ENCODE measurements at regions not wholly inside any gene's neighbourhood (a gene's known extent, or its start where the extent isn't known, plus 50 kb on each side); places are given as distances from the start of the nearest gene placed in this dataset.

GRCh38 chr2:9756692-9757250 is 86.5 kb upstream of the TAF1B start:
- no peak for DNase-seq (ENCODE audit: low read depth)

DNA sequence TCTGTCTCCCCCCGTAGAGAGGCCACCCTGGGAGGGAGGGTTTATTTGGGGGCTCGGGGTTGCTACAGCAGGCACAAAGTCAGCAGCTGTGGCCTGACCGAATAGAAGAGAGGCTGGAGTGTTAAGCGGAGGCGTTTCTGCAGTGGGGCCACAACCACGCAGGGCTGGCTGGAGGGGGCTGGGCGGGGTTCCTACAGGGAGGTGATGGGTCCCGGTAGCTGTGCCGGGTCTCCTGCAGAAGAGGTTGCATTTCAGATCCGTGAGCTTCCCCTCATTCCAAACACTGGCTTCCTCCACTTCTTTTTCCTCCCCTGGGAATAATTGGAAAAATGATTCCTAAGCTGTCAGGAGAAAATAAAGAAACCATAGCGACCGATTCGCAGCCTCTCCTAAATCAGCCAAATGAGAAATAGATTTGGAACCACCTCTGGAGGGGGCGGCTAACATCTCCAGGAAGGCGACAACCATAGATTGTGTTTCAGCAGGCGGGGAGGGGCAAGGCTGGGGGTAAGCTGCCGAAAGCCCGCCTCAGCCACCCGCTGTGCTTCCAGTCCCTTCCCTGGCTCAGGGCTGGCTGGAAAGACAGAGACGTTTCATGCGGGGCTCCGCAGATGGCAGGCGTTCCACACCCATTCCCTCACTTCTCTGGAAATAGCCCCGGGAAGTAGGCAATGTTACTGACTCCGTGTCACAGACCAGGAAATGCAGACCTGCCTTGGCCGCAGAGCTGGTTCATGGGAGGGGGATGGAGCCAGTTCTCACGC is 85.6 kb upstream of the TAF1B start:
- DNase-seq (ENCODE audit: low read depth), result peak; percentile 75

- no peak for DNase-seq (ENCODE audit: low read depth)
Observed at GRCh38 chr2:9758741-9759140, 84.5 kb upstream of the TAF1B start.

- no peak for DNase-seq (ENCODE audit: low read depth)
Observed at GRCh38 chr2:9760069-9760901, 83.0 kb upstream of the TAF1B start.

DNA sequence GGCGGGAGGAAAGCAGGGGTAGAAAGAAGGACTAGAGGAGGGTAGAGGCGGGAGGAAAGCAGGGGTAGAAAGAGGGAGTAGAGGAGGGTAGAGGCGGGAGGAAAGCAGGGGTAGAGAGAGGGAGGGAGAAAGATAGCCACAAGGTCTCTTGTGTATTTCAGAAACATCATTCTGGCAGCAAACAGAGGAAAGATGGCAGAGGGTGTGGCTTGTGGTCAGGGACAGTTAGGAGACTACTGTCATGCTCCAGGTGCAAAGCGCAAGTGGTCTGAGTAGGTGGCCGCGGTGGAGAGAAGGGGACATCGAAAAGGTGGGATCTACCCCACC is 82.4 kb upstream of the TAF1B start:
- no peak for DNase-seq (ENCODE audit: low read depth)

DNA sequence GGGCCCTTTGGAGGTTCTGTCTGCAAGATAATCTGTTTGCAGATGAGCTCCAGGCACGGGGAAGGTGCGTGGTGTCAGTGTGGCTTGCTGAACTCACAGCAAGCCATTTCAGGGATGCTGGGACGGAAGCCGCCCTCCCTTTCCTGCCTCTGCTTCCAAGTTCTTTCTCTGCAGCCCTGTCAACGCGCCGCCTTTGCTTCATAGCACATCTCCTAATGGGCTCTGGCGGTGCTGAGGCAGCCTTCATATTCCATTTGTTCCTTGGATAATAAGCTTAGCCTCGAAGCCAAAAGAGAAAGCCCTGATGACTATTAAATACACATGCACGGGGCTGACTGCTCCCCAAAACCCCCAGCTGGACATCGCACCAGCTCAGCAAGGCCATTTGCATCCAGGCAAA is 81.7 kb upstream of the TAF1B start:
- DNase-seq (ENCODE audit: low read depth), result no peak

DNA sequence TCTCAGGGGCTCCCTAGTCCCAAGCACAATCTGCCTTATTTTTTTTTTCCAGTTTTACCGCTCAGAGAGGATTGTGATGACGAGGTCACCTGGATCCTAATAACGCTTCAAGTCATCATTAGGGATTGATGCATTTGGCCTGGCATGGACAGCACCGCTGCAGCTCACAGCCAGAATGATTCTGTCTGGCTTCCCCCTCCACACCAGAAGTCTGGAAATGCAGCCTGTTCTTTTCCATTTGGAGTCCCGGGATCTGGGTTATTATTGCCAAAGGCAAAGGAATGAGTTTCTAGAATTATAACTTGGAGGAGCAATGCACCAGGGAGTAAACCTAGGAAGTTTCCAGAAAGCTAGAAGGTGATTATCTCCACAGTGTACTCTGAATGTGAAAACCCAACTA is 81.1 kb upstream of the TAF1B start:
- no peak for DNase-seq (ENCODE audit: low read depth)

- DNase-seq (ENCODE audit: low read depth), result no peak
Observed at GRCh38 chr2:9762941-9763340, 80.3 kb upstream of the TAF1B start.

DNA sequence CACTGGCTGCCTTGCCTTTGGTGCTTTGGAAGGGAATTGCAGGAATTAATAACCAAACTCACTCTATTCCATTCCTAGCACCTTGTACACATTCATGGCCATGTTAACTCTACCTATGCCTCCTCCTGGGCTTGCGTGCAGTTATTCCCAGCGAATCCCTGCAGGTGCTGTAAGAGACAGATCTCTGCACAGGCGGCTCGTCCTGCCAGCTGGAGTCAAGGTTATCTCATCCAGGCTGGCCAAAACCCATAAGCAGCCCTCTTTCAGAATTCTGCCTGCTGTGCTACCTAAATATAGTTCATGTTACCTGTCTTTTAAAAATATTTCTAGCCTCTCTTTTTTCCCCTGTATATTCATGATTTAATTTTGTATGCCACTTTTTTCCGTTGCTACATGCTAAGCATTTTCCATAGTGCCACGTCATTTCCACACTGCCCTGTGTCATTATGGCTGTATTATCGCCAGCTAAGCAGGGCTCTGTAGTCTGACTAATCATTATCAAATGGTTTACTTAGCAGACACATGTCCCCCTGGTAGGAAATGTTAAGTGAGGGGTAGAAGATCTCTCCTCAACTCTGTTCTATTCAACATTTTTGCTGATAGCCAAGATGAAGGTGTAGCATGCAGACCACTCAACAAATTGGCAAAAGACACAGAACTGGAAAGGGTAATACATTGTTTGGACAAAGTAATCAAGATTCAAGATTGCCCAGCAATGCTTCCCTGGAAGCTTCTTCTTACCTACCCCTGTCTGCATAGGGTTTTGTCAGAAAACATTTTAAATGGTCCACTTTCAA is 79.7 kb upstream of the TAF1B start:
- DNase-seq (ENCODE audit: low read depth), result peak; percentile 44

DNA sequence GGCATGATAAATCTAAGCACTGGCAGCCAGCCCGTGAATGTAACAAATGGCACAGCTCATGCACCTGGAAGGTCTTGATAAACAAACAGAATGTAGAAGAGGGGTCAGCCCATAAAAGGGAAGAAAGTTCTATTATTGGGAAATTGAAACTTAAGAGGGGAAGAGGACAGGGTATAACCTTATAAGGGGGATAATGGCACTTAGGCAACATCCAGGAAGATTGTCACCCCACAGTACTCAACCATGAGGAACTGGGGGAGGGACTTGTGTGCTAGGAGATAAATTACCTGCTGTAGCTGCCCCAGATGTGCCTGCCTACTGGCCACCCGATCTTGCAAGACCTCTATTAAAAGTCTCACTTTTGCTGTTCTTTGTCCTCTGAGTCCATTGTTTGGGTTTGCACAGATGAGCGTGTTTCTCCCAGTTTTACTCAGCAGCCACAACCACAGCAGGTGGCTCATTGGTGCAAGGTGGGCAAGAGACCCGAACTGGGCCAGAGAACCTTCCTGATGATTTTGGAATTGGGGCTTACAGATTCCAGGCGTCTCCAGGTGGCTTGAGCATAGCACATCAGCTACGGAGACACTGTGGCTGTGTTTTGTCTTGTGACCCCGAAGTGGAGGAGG is 79.0 kb upstream of the TAF1B start:
- DNase-seq (ENCODE audit: low read depth), result no peak

DNA sequence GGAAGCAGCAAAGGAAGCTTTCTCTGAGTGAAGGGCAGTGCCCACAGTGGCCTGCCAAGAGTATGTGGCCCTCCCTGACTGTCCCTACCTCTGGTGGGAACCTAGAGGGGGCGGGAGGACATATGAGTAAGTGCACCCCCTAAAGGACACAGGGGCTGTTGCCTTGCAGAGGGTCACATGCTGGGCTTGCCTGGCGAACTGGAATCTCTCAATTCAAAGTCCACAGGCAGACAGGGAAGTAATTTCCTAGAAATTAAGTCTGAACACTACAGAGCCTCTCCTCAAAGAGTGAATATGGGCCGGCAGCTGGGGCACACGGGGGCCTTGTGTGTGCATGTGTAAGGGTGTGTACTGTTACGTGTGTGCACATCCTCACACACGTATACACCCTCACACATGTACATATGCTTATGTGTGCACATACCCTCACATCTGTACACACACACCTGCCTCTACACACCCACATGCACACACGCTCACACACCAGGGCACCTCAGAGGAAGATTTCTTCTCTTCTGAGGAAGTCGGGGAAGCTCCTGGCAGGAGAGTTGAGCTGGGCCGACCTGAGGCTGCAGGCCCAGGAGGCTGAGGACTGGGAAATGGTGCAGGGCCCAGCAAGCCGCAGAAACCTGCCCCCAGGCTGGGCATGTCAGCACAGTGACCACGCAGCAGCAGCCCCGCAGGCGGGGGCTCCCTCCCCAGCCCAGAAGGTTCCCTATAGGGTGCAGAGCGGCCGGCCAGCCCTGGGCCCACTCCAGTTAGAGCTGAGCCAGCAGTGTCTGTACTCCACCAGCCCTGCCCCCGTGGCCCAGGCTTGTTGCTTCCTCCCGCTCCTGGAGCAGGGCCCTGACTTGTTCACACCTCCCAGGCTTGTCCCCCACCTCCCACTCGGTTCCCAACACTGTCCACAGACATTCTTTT is 77.4 kb upstream of the TAF1B start:
- DNase-seq (ENCODE audit: low read depth), result no peak

- no peak for DNase-seq (ENCODE audit: low read depth)
Observed at GRCh38 chr2:9767656-9768281, 75.5 kb upstream of the TAF1B start.

DNA sequence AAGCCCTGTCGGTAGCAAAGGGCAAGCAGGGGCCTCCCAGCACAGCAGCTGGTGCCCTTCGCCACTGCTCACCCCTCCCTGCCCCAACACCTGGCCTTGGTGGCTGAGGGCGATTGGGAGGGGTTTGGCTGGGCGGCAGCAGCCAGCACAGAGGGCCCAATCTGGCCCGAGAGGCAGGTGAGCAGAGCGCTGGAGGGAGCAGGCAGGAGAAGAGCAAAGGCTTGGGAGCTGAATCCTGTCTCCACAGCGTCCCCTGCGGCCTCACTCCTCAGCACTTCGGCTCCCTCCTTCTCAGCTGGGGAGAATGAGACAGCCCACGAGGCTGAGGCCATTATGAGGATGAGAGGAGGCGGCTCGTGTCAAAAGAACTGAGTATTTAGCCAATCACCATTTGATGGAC is 74.9 kb upstream of the TAF1B start:
- DNase-seq (ENCODE audit: low read depth), result no peak

GRCh38 chr2:9769171-9770005 is 73.9 kb upstream of the TAF1B start:
- DNase-seq (ENCODE audit: low read depth), result no peak

DNA sequence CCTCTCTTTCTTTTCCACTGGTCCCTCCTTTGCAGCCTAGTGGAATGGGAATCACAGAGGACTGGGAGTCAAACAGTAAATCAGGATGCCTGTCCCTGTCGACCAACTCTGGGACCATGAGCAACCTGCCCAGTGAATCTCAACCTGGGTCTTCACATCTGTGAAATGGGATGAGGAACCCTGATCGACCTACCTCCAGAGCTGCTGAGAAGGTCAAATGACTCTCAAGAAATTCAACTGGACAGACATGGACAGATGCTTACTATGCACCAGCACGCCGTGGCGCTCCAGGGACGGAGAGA is 73.3 kb upstream of the TAF1B start:
- no peak for DNase-seq (ENCODE audit: low read depth)

DNA sequence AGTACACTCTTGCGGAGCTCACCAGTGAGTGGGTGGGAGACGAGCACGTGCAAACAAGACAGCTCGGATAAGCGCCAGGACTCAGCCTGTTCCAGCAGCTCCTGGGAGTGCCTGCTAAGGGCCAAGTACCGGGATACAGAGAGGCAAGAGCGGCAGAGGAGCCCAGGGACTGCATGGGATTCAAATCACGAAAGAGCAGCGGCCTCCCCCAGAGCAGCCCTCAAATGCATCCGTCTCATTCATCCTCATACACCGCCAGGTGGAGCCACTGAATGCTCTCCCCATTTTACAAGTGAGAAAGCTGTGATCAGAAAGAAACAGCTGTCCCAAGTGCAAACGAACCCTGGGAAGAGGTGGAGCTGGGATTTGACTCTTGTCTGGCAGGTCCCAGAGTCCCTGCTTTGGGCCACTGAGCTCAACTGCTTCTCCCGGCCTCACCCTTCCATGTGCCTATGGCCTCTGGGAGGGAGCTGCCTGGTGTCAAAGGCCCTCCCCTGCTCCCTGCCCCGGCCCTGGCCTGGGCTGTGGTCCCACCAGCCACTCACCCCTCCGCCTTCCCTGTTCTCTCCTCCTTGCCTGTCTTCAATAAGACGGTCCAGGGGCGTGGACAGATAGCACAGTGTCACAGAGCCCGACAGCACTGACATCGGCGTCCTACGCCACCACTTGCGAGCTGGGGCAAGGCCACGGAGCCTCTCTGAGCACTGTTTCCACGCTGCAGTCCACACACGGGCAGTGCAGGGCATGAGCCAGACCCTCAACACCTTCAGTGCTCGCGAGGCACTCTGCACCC is 72.8 kb upstream of the TAF1B start:
- DNase-seq (ENCODE audit: low read depth), result peak; percentile 79

DNA sequence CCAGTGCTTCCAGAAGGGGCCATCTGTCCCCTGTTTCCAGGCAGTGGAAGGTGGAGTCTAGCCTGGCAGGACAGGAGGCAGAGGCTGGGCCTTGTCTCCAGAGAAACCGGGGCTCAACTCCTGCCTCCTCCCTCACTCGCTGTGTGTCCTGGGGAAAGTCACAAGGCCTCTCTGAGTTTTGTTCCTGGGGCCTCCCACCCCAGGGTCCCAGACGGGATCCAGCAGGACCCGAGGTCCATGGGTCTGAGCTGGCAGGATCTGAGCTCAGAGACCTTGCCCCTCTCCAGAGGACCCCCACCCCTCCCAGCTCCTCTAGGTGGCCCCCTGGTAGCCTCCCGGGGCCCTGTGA is 72.2 kb upstream of the TAF1B start:
- DNase-seq (ENCODE audit: low read depth), result no peak

DNA sequence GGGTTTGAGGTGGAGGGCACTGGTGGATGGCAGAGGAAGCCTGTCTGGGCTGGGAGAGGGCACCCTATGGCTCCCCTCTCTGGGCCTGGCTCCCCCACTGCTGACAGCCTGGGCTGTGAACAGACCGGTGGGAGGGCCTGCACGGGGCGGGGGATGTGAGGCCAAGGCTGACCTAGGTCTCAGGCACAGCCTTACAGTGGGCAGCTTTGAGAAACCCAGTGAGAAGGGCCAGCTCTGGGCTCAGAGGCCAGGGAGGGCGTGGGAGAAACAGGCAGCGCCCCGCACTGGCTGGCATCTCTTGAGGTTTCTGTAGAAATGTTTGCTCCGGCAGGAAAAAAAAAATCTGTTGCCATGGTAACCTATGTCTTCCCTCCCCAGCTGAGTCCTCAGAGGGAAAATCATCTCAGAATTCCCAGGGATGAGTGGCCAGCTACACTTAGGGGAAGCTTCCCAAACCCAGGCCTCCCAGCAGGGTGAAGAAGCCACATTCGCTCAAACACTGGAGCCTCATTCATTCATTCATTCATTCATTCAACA is 71.7 kb upstream of the TAF1B start:
- peak; percentile 83 for DNase-seq (ENCODE audit: low read depth)
